ENCODE measurements at regions not wholly inside any gene's neighbourhood (a gene's known extent, or its start where the extent isn't known, plus 50 kb on each side); places are given as distances from the start of the nearest gene placed in this dataset.

DNA sequence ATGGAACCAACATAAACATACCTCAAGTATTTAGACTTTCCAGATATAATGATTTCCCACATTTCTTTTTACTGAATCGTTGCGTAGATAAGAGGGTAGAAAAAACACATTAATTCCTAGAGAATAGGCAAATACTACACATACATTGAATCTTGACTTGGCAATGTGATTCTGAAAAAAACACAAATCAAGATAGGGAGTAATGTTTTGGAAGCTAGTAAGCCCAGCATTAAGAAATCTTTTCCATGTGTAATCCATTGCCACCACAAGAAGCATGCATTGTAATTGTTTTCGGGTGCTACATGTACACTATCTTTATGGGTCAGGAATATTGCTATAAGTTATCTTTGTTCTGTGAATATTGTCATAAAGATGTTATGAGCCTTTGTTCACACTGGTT is 269.8 kb upstream of the PDGFD start:
- peaks cover 6% of the 10 kb centered on the region for H3K4me1 ChIP-seq (ENCODE audit: insufficient read depth, low read length)
- H3K4me3 ChIP-seq (ENCODE audit: low read length): no peak overlapping the region
- no peaks in the 10 kb centered on the region for H3K36me3 ChIP-seq (ENCODE audit: insufficient read depth, low read length)
- H3K27me3 ChIP-seq (ENCODE audit: insufficient read depth, low read length): no peaks in the 10 kb centered on the region
- no peaks in the 10 kb centered on the region for H3K9me3 ChIP-seq (ENCODE audit: low read length)
- no peak overlapping the region for H2AFZ ChIP-seq (ENCODE audit: low read depth, low read length)

DNA sequence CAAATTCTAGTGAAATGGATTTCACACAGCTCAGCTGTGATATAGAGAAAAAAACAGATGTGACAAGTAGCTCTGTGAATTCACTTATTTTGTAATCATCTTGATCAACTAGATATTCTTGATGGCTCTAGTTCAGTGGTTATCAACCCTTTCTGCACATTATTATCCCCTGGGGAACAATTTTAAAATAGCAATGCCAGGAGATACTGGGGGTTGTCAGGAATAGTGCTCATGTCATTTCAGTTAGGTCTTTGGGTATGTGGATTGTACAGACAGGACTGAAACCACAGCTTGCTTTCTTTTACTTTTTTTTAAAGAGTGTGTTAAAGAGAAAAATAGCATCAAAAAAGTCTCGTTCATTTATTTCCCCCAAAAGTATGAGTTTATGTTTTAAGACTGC is 269.0 kb upstream of the PDGFD start:
- peaks cover 6% of the 10 kb centered on the region for H3K4me1 ChIP-seq (ENCODE audit: insufficient read depth, low read length)
- H3K9me3 ChIP-seq (ENCODE audit: low read length): no peaks in the 10 kb centered on the region
- H3K4me3 ChIP-seq (ENCODE audit: low read length): no peak overlapping the region
- H2AFZ ChIP-seq (ENCODE audit: low read depth, low read length): no peak overlapping the region
- no peaks in the 10 kb centered on the region for H3K36me3 ChIP-seq (ENCODE audit: insufficient read depth, low read length)
- no peaks in the 10 kb centered on the region for H3K27me3 ChIP-seq (ENCODE audit: insufficient read depth, low read length)

GRCh38 chr11:104432526-104432925 is 268.6 kb upstream of the PDGFD start:
- H3K27me3 ChIP-seq (ENCODE audit: insufficient read depth, low read length): no peaks in the 10 kb centered on the region
- no peaks in the 10 kb centered on the region for H3K9me3 ChIP-seq (ENCODE audit: low read length)
- H3K4me3 ChIP-seq (ENCODE audit: low read length): no peak overlapping the region
- H2AFZ ChIP-seq (ENCODE audit: low read depth, low read length): no peak overlapping the region
- no peaks in the 10 kb centered on the region for H3K36me3 ChIP-seq (ENCODE audit: insufficient read depth, low read length)
- H3K4me1 ChIP-seq (ENCODE audit: insufficient read depth, low read length): peaks cover 6% of the 10 kb centered on the region

DNA sequence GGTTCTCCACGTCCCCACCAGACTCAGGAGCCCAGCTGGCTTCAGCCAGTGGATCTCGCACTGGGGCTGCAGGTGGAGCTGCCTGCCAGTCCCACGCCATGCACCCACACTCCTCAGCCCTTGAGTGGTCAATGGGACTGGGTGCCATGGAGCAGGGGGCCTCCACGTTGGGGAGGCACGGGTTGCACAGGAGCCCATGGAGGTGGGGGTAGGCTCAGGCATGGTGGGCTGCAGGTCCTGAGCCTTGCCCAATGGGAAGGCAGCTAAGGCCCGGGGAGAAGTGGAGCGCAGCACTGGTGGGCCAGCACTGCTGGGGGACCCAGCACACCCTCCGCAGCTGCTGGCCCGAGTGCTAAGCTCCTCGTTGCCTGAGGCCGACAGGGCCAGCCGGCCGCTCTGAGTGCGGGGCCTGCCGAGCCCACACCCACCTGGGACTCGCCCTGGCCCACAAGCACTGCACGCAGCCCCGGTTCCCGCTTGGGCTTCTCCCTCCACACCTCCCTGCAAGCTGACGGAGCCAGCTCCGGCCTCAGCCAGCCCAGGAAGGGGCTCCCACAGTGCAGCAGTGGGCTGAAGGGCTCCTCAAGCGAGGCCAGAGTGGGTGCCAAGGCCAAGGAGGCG is 258.5 kb upstream of the PDGFD start:
- Histone ChIP-seq H3K27me3 (ENCODE audit: insufficient read depth, low read length) (no peaks in the 10 kb centered on the region), H3K36me3 (ENCODE audit: insufficient read depth, low read length) (no peaks in the 10 kb centered on the region), H3K4me1 (ENCODE audit: insufficient read depth, low read length) (no peaks in the 10 kb centered on the region), H3K9me3 (ENCODE audit: low read length) (no peaks in the 10 kb centered on the region), H2AFZ (ENCODE audit: low read depth, low read length) (no peak overlapping the region), H3K4me3 (ENCODE audit: low read length) (no peak overlapping the region)

DNA sequence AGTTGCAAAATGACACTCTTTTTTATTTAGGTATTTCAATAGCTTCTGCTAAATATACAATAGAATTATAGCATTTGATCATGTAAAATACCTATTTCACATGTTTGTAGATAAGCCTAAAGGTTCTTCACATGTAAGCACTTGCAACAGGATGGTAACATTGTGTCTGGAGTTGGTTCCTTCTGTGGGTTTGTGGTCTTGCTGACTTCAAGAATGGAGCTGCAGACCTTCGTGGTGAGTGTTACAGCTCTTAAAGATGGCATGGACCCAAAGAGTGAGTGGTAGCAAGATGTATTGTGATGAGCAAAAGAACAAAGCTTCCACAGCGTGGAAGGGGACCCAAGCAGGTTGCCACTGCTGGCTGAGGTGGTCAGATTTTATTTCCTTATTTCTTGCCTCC is 246.4 kb upstream of the PDGFD start:
- Histone ChIP-seq H2AFZ (ENCODE audit: low read depth, low read length) (no peak overlapping the region), H3K4me1 (ENCODE audit: insufficient read depth, low read length) (no peaks in the 10 kb centered on the region), H3K4me3 (ENCODE audit: low read length) (no peak overlapping the region), H3K9me3 (ENCODE audit: low read length) (no peaks in the 10 kb centered on the region), H3K36me3 (ENCODE audit: insufficient read depth, low read length) (no peaks in the 10 kb centered on the region), H3K27me3 (ENCODE audit: insufficient read depth, low read length) (no peaks in the 10 kb centered on the region)

- peaks cover 11% of the 10 kb centered on the region for H3K4me1 ChIP-seq (ENCODE audit: insufficient read depth, low read length)
- no peak overlapping the region for H2AFZ ChIP-seq (ENCODE audit: low read depth, low read length)
- H3K36me3 ChIP-seq (ENCODE audit: insufficient read depth, low read length): no peaks in the 10 kb centered on the region
- H3K4me3 ChIP-seq (ENCODE audit: low read length): no peak overlapping the region
- H3K9me3 ChIP-seq (ENCODE audit: low read length): no peaks in the 10 kb centered on the region
- no peaks in the 10 kb centered on the region for H3K27me3 ChIP-seq (ENCODE audit: insufficient read depth, low read length)
Observed at GRCh38 chr11:104408630-104409029, 244.7 kb upstream of the PDGFD start.

DNA sequence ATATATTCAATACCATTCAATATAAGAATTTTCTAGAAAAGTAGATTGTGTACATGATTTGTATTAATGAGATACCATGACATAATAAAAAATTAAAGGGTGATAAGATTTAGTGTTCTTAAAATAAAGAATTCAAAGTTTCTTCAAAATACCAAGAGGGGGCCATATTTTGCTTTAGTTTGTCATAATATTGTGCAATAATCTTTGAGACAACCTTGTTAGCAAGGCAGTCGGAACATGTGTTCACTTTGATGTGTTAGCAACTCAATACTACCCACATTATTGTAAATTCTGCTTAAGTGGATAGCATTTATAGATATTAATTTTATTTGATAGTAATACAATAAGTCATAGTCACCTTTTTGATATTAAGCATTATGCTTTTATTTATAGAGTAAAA is 241.3 kb upstream of the PDGFD start:
- H3K36me3 ChIP-seq (ENCODE audit: insufficient read depth, low read length): no peaks in the 10 kb centered on the region
- H3K4me1 ChIP-seq (ENCODE audit: insufficient read depth, low read length): peaks cover 16% of the 10 kb centered on the region
- H2AFZ ChIP-seq (ENCODE audit: low read depth, low read length): no peak overlapping the region
- H3K4me3 ChIP-seq (ENCODE audit: low read length): no peak overlapping the region
- H3K9me3 ChIP-seq (ENCODE audit: low read length): no peaks in the 10 kb centered on the region
- no peaks in the 10 kb centered on the region for H3K27me3 ChIP-seq (ENCODE audit: insufficient read depth, low read length)

DNA sequence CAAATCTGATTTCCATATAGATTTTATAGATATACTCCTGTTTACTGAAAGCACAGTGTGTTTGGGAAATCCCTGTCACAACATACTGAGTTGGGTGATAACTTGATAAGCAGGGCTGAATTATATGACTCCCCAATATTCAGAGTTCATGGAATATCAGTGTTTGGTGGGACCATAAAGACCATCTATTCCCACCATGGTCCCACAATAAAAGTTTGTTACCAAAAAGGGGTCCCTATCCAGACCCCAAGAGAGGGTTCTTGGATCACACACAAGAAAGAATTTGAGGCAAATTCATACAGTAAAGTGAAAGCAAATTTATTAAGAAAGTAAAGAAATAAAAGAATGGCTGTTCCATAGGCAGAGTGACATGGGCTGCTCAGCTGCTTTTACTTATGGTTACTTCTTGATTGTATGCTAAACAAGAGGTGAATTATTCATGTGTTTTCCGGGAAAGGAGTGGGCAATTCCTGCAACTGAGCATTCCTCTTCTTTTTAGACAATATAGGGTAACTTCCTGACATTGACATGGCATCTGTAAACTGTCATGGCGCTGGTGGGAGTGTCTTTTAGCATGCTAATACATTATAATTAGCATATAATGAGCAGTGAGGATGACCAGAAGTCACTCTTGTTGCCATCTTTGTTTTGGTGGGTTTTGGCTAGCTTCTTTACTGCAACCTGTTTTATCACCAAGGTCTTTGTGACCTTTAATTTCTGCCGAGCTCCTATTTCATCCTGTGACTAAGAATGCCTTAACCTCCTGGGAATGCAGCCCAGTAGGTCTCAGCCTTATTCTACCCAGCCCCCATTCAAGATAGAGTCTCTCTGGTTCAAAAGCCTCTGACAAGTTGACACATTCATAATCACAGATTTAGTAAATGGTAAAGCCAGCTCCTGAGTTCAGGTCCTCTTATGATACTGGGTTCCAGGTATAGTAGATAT is 240.6 kb upstream of the PDGFD start:
- Histone ChIP-seq H3K4me1 (ENCODE audit: insufficient read depth, low read length) (peaks cover 16% of the 10 kb centered on the region), H3K36me3 (ENCODE audit: insufficient read depth, low read length) (no peaks in the 10 kb centered on the region), H3K27me3 (ENCODE audit: insufficient read depth, low read length) (no peaks in the 10 kb centered on the region), H3K4me3 (ENCODE audit: low read length) (no peak overlapping the region), H3K9me3 (ENCODE audit: low read length) (no peaks in the 10 kb centered on the region), H2AFZ (ENCODE audit: low read depth, low read length) (no peak overlapping the region)

DNA sequence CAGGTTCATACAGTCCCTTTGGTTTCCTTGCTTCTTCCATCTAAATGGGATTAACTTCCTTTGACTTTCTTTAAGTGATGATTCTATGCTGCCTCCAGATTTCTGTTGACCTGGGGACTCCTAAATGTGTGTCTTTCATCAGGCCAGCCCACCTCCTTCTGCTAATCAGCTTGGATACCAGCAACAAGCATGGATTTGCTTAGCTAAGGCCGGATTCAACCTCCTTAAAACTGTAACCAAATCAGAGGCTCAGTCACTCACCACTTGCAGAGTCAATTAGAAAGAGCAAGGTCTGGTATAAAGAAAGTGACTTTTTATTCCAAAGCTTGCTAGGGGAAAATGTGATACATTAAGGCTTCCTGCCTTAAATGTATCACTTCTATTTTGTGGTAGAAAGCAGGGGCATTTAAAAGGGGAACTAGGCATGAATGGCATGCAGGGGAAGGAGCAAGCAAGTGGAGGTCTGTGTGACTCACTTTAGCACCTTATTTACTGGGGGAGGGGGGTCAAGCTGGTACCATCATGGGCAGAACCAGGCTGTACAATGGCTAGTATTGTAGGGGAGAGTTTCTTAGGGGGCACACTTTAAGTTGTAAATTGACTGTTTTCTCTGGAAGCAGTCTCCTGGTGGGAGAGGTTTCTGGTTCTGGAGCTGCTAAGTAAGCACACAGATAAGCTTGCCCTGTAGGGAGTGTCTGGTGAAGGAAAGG is 239.0 kb upstream of the PDGFD start:
- Histone ChIP-seq H3K27me3 (ENCODE audit: insufficient read depth, low read length) (no peaks in the 10 kb centered on the region), H3K36me3 (ENCODE audit: insufficient read depth, low read length) (no peaks in the 10 kb centered on the region), H2AFZ (ENCODE audit: low read depth, low read length) (no peak overlapping the region), H3K4me1 (ENCODE audit: insufficient read depth, low read length) (peaks cover 16% of the 10 kb centered on the region), H3K9me3 (ENCODE audit: low read length) (no peaks in the 10 kb centered on the region), H3K4me3 (ENCODE audit: low read length) (no peak overlapping the region)

- Histone ChIP-seq H3K9me3 (ENCODE audit: low read length) (no peaks in the 10 kb centered on the region), H2AFZ (ENCODE audit: low read depth, low read length) (no peak overlapping the region), H3K4me1 (ENCODE audit: insufficient read depth, low read length) (no peaks in the 10 kb centered on the region), H3K36me3 (ENCODE audit: insufficient read depth, low read length) (no peaks in the 10 kb centered on the region), H3K4me3 (ENCODE audit: low read length) (no peak overlapping the region), H3K27me3 (ENCODE audit: insufficient read depth, low read length) (no peaks in the 10 kb centered on the region)
Observed at GRCh38 chr11:104394508-104394907, 230.6 kb upstream of the PDGFD start.

DNA sequence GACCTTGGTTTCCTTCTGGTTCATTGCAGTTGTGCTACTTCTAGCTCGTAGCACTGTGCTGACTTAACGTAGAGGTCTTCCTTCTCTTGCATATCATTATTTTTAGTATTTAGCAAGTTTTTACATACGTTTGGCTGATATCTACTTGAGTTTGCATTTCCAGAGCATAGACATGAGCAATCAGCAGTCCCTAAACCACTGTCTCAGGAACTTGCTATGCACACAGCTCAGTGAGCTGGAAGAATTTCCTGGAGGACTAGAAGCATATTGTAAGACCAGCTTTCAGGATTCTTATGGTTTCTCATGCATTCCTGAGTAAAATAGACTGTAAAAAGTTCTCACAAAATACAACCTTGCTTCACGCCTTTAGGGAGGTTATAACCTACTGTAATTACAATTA is 226.7 kb upstream of the PDGFD start:
- Histone ChIP-seq H3K4me1 (ENCODE audit: insufficient read depth, low read length) (no peaks in the 10 kb centered on the region), H3K36me3 (ENCODE audit: insufficient read depth, low read length) (no peaks in the 10 kb centered on the region), H2AFZ (ENCODE audit: low read depth, low read length) (no peak overlapping the region), H3K4me3 (ENCODE audit: low read length) (no peak overlapping the region), H3K9me3 (ENCODE audit: low read length) (no peaks in the 10 kb centered on the region), H3K27me3 (ENCODE audit: insufficient read depth, low read length) (no peaks in the 10 kb centered on the region)

GRCh38 chr11:104385884-104386283 is 221.9 kb upstream of the PDGFD start:
- Histone ChIP-seq H3K4me1 (ENCODE audit: insufficient read depth, low read length) (no peaks in the 10 kb centered on the region), H3K36me3 (ENCODE audit: insufficient read depth, low read length) (no peaks in the 10 kb centered on the region), H2AFZ (ENCODE audit: low read depth, low read length) (no peak overlapping the region), H3K27me3 (ENCODE audit: insufficient read depth, low read length) (no peaks in the 10 kb centered on the region), H3K9me3 (ENCODE audit: low read length) (no peaks in the 10 kb centered on the region), H3K4me3 (ENCODE audit: low read length) (no peak overlapping the region)

DNA sequence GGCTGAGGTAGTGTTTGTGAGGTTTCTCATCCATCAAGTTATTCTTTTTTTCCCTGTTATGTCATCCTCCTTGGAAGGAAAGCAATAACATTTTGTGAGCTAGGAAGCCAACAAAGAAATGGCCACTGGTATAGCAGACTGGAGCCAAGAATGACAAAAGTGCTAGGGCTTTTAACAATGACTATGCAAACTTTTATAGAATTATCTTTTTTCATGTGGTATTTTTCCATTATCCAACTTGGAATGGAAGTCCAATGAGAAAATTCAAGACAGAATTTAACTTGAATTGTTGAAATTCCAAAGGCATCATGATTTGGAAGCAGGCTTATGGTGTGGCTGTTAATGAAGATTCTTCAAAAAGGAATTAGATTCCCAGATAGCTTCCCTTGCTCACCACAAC is 216.4 kb upstream of the PDGFD start:
- Histone ChIP-seq H3K36me3 (ENCODE audit: insufficient read depth, low read length) (no peaks in the 10 kb centered on the region), H3K4me3 (ENCODE audit: low read length) (no peak overlapping the region), H3K27me3 (ENCODE audit: insufficient read depth, low read length) (no peaks in the 10 kb centered on the region), H3K4me1 (ENCODE audit: insufficient read depth, low read length) (no peaks in the 10 kb centered on the region), H2AFZ (ENCODE audit: low read depth, low read length) (no peak overlapping the region), H3K9me3 (ENCODE audit: low read length) (no peaks in the 10 kb centered on the region)
